ENCODE measurements at regions not wholly inside any gene's neighbourhood (a gene's known extent, or its start where the extent isn't known, plus 50 kb on each side); places are given as distances from the start of the nearest gene placed in this dataset.

DNA sequence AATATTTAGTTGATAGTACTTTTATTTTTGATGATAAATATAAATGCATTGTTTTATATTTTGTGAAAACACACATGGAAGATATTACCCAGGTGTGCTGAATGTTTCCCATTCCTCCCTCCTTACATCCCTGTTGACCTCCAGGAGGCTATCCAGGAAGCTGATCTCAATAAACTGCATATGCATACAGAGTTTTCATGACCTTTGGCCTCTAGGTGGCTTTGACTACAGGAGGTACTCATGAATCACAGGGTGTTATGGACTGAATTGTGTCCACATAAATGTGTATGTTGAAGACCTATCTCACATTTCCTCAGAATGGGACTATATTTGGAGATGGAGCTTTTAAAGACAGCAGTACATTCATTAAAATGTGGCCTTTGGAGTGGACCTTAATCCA lies 914.9 kb upstream of the NCAM2 start:
- TF ChIP-seq, protein P1, sequence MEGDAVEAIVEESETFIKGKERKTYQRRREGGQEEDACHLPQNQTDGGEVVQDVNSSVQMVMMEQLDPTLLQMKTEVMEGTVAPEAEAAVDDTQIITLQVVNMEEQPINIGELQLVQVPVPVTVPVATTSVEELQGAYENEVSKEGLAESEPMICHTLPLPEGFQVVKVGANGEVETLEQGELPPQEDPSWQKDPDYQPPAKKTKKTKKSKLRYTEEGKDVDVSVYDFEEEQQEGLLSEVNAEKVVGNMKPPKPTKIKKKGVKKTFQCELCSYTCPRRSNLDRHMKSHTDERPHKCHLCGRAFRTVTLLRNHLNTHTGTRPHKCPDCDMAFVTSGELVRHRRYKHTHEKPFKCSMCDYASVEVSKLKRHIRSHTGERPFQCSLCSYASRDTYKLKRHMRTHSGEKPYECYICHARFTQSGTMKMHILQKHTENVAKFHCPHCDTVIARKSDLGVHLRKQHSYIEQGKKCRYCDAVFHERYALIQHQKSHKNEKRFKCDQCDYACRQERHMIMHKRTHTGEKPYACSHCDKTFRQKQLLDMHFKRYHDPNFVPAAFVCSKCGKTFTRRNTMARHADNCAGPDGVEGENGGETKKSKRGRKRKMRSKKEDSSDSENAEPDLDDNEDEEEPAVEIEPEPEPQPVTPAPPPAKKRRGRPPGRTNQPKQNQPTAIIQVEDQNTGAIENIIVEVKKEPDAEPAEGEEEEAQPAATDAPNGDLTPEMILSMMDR (IDR thresholded peaks at IDR 0.05; ENCODE audit: insufficient read depth, low read depth, low read length), result no peak
- no peak for TF ChIP-seq EZH2 (IDR thresholded peaks at IDR 0.05; ENCODE audit: insufficient read depth, low read length)
- no peak overlapping the region for H3K27ac Mint-ChIP-seq (ENCODE audit: unreplicated experiment)

DNA sequence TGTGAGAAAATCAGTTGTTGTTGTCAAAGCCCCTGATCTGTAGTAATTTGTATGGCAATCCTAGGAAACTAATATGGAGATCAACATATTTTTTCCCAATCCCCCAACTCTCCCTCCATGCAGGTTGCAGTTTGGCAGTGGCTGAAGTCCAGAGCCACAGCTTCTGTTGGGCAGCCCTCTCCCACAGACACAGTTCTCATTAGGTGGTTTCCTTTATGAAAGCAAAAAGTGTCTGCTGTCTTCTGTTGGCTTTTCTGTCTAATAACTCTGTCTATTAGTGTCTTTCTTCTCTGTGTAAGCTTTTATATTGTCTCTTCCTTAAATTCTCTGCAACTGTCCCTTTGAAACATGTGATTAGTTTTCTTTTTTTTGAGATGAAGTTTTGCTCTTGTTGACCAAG lies 914.3 kb upstream of the NCAM2 start:
- H3K27me3 Mint-ChIP-seq (ENCODE audit: low read depth, unreplicated experiment), result no peaks in the 10 kb centered on the region
- H2AFZ ChIP-seq (ENCODE audit: low read depth, low read length), result no peak overlapping the region

More for the DNA sequence above, 914.9 kb upstream of the NCAM2 start:
- no peaks in the 10 kb centered on the region for H4K20me1 ChIP-seq (ENCODE audit: insufficient read depth, low read length)
- H3K27ac ChIP-seq (ENCODE audit: low read depth, low read length), result no peak overlapping the region
- Mint-ChIP-seq H3K27me3 (ENCODE audit: low read depth, unreplicated experiment) (no peaks in the 10 kb centered on the region), H3K4me3 (ENCODE audit: unreplicated experiment) (no peak overlapping the region), H3K4me1 (ENCODE audit: low read depth, unreplicated experiment) (no peaks in the 10 kb centered on the region), H3K9me3 (ENCODE audit: unreplicated experiment) (peaks cover 2% of the 10 kb centered on the region), H3K36me3 (ENCODE audit: low read depth, unreplicated experiment) (no peaks in the 10 kb centered on the region)
- H3K36me3 ChIP-seq (ENCODE audit: insufficient read depth, low read length), result no peaks in the 10 kb centered on the region
- no peak overlapping the region for H2AFZ ChIP-seq (ENCODE audit: low read depth, low read length)
- FAIRE-seq (no peak), DNase-seq (ENCODE audit: low read depth) (no peak)
- no peak overlapping the region for H3K4me3 ChIP-seq (ENCODE audit: insufficient read depth, low read depth, low read length)
- H3K4me1 ChIP-seq (ENCODE audit: insufficient read depth, low read length), result no peaks in the 10 kb centered on the region
- no peak overlapping the region for H3K4me2 ChIP-seq (ENCODE audit: low read length)
- H3K9ac ChIP-seq (ENCODE audit: low read length), result no peak overlapping the region
- no peaks in the 10 kb centered on the region for H3K79me2 ChIP-seq (ENCODE audit: insufficient read depth, low read length)
- peaks cover 4% of the 10 kb centered on the region for H3K9me3 ChIP-seq (ENCODE audit: insufficient read depth, low read depth, low read length)
- no peaks in the 10 kb centered on the region for H3K27me3 ChIP-seq (ENCODE audit: insufficient read depth, low read length)

DNA sequence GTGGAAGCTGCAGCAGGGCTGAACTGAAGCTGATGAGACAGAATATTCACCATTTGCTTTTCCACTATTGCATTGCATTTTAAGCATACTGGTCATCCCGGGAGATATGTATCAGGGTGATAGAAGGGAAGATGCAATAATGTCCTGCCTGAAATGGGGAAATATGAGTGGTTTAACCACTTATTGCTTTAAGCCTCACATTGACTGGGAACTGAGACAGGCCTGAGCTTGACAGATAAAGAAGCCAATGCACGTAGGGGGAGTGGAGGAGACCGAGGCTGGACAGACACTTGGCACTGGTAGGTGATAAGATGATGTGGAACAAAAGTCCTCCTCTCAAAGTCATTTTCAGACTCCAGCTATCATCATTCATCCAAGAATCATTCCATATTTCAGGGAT lies 911.7 kb upstream of the NCAM2 start:
- Mint-ChIP-seq H3K27me3 (ENCODE audit: low read depth, unreplicated experiment) (no peaks in the 10 kb centered on the region), H3K4me3 (ENCODE audit: unreplicated experiment) (no peak overlapping the region), H3K4me1 (ENCODE audit: low read depth, unreplicated experiment) (no peaks in the 10 kb centered on the region), H3K36me3 (ENCODE audit: low read depth, unreplicated experiment) (no peaks in the 10 kb centered on the region), H3K9me3 (ENCODE audit: unreplicated experiment) (peaks cover 2% of the 10 kb centered on the region), H3K27ac (ENCODE audit: unreplicated experiment) (no peak overlapping the region)
- FAIRE-seq, result no peak
- no peak overlapping the region for H2AFZ ChIP-seq (ENCODE audit: low read depth, low read length)
- no peaks in the 10 kb centered on the region for H3K27me3 ChIP-seq (ENCODE audit: insufficient read depth, low read length)
- H3K79me2 ChIP-seq (ENCODE audit: insufficient read depth, low read length), result no peaks in the 10 kb centered on the region
- no peak overlapping the region for H3K27ac ChIP-seq (ENCODE audit: low read depth, low read length)
- H3K9ac ChIP-seq (ENCODE audit: low read length), result no peak overlapping the region
- TF ChIP-seq, protein P1 (IDR thresholded peaks at IDR 0.05; ENCODE audit: insufficient read depth, low read depth, low read length), result no peak
- no peak for TF ChIP-seq EZH2 (IDR thresholded peaks at IDR 0.05; ENCODE audit: insufficient read depth, low read length)
- no peaks in the 10 kb centered on the region for H3K36me3 ChIP-seq (ENCODE audit: insufficient read depth, low read length)
- DNase-seq (ENCODE audit: low read depth), result no peak
- no peaks in the 10 kb centered on the region for H3K4me1 ChIP-seq (ENCODE audit: insufficient read depth, low read length)
- no peak overlapping the region for H3K4me3 ChIP-seq (ENCODE audit: insufficient read depth, low read depth, low read length)
- peaks cover 7% of the 10 kb centered on the region for H3K9me3 ChIP-seq (ENCODE audit: insufficient read depth, low read depth, low read length)
- H4K20me1 ChIP-seq (ENCODE audit: insufficient read depth, low read length), result no peaks in the 10 kb centered on the region
- H3K4me2 ChIP-seq (ENCODE audit: low read length), result no peak overlapping the region

More for the DNA sequence above, 914.3 kb upstream of the NCAM2 start:
- H3K9ac ChIP-seq (ENCODE audit: low read length), result no peak overlapping the region
- no peaks in the 10 kb centered on the region for H3K27me3 ChIP-seq (ENCODE audit: insufficient read depth, low read length)
- Mint-ChIP-seq H3K4me3 (ENCODE audit: unreplicated experiment) (no peak overlapping the region), H3K27ac (ENCODE audit: unreplicated experiment) (no peak overlapping the region), H3K9me3 (ENCODE audit: unreplicated experiment) (peaks cover 2% of the 10 kb centered on the region), H3K4me1 (ENCODE audit: low read depth, unreplicated experiment) (no peaks in the 10 kb centered on the region), H3K36me3 (ENCODE audit: low read depth, unreplicated experiment) (no peaks in the 10 kb centered on the region)
- H3K9me3 ChIP-seq (ENCODE audit: insufficient read depth, low read depth, low read length), result peaks cover 3% of the 10 kb centered on the region
- no peaks in the 10 kb centered on the region for H3K79me2 ChIP-seq (ENCODE audit: insufficient read depth, low read length)
- no peak overlapping the region for H3K4me2 ChIP-seq (ENCODE audit: low read length)
- TF ChIP-seq, protein P1 (IDR thresholded peaks at IDR 0.05; ENCODE audit: insufficient read depth, low read depth, low read length), result no peak
- TF ChIP-seq EZH2 (IDR thresholded peaks at IDR 0.05; ENCODE audit: insufficient read depth, low read length), result no peak
- FAIRE-seq (no peak), DNase-seq (ENCODE audit: low read depth) (no peak)
- H3K36me3 ChIP-seq (ENCODE audit: insufficient read depth, low read length), result no peaks in the 10 kb centered on the region
- no peaks in the 10 kb centered on the region for H3K4me1 ChIP-seq (ENCODE audit: insufficient read depth, low read length)
- H3K27ac ChIP-seq (ENCODE audit: low read depth, low read length), result no peak overlapping the region
- no peaks in the 10 kb centered on the region for H4K20me1 ChIP-seq (ENCODE audit: insufficient read depth, low read length)
- no peak overlapping the region for H3K4me3 ChIP-seq (ENCODE audit: insufficient read depth, low read depth, low read length)

Data from astrocyte (in vitro differentiated cells and primary cell).